NOMO-1 treated with dmso at 0.1 percent for 144 hours (cell line): ENCODE measurements at regions not wholly inside any gene's neighbourhood (a gene's known extent, or its start where the extent isn't known, plus 50 kb on each side); places are given as distances from the start of the nearest gene placed in this dataset.
"Not testable (repeated sequence)": the region's sequence is repeated elsewhere in the genome, so short reads cannot be mapped to it uniquely, and the experiment has no call there.

ENCODE experiments used
- DNase-seq: peaks from one replicate; lab custom pipeline; 2025; ENCODE audit not compliant: unreplicated experiment; lab: John Stamatoyannopoulos, UW

DNA sequence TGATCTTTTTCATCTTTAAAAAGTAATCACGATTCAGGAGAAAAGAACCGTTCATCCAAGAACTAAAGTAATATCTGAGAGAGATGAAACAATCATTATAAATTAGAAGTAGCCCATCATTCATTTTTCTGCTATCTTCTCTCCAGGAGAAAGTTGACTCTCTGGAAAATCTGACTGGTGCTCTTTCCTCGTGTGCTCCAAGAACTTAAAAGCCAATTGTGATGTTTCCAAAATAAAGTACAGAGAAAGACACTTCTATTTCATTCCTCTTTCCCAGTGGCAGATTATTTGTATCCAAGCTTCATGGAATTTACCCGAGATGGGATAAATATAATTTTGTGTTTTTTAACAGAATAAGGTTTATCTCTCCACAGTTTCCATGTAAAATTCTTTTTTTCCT, 212.5 kb upstream of the NOCT start:
- no peak for DNase-seq

DNA sequence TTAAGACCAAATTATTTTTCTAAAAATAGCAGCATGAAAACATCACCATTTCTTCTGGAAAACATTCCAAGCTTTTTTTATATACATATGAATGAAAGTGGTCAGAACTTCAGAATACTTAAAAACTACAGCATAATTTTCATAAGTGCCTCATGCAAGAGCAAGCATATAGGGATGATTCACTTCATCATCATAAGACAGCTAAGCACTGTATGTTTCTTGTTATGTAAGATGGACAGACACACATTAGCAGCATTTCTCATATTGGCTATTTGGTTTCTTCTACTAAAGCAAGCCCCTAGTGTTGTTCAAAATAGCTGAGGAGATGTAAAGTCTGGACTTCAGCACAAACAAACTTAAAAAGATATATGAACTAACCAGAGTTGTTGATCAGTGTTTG, 213.1 kb upstream of the NOCT start:
- DNase-seq = no peak

DNA sequence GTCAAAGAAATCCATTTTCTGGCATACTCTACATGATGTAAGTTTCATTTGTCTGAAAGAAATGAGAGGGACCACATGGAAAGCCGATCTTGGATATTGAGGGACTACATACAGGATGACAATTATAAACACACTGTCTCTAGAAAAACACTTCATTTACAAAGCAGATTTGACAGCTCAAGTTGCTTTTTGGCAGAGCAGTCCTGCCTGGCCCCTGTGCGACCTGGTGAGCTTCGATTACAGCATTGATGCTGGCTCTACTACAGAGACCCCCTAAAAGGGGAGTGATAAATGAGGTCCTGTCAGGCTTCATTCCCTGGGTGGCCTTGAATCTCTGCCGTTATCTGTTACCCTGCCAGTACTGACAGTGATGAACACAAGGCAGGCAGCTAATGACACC, 215.2 kb upstream of the NOCT start:
- DNase-seq = no peak

DNA sequence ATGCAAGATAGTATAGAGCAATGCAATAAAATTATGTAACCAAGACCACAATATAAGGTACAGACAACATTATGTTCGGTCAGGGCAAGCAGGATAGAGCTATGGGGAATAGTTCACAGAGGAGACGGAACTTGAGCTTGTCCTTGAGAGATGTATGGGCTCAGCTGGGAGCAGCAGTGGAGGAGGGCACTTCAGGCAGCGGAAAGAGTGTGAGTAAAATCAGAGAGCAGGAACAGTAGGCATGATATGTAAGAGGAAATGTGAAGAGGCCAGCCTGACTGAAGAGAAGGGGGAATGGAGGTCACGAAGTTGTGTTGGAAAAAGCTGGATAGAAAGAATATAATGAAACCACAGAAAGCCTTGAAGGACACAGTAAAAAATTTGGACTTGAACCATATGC, 217.2 kb upstream of the NOCT start:
- no peak for DNase-seq

DNA sequence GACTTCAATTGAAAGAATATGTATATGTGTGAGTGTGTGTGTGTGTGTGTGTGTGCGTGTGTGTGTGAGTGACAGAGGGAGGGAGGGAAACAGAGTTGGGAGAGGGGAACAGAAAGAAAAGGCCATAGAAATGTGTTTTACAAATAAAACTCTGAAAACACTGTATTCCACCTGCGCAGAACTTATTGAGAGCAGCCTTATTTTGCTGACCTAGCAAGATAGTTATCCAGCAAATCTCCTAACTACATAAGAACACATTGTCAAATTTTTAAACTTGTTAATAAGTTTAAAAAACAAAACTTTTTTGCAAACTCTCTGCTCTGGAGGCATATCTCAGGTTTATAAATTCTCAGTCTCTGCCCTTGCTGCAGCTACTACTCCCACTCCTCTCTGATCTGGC, 217.9 kb upstream of the NOCT start:
- no peak for DNase-seq

DNA sequence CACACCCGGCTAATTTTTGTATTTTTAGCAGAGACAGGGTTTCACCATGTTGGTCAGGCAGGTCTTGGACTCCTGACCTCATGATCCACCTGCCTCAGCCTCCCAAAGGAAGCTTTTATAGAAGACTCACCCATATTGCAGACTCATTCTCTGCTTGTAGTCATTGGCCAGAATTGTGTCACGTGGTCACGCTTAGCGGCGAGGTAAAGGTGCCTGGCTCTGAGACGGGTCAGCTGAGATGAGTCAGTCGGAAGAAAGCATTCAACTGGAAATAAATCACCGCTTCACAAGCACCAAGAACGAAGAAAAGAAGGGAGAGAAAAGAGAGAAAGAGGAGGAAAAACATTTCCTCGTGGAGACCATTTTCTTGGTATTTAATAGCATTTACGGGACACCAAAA, 218.8 kb upstream of the NOCT start:
- no peak for DNase-seq

DNA sequence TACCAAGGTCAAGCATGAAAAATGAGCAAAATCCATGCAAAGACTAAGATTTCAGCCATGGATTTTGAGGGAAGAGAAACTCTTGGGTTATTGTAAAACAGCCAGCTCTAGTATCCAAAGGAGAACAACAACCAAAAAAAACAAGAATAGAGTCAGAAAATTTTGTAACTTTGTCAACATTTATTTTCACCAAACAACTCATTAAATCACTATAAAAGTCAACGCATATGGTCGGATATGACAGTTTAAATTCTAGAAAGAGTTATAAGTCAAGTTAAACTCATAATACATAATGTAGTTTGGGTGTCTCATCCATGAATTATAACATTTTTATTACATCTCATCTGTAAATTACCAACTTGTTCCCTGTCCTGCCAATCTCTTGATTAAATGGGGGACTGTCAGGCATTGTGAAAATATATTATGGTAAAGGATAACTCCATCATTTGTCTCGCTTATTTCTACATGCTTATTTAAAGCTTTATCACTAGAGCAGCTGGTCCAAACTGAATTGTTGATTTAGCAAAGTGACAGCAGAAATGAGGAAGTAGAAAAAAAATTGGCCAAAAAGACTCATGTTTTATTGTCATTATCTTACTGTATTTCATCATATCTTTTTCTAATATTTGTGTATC, 224.8 kb upstream of the NOCT start:
- DNase-seq = no peak

DNA sequence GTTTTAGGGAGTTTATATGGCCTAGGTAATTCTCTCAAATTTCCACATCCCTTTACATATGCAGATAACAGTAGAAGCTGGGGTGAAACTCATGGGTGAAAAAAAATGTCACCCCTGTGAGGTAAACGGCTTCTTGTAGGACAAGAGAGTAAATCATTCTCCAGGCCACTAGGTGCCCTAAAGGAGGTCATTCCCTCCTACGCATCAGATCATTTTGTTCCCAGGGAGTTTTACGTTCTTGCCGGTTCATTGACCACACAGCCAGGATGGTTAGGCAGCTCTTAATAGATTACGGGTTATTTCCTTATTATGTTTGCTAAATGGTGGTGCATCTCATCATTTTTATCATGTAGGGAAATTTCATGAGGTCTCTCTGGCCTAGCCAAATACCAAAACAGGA, 225.8 kb upstream of the NOCT start:
- no peak for DNase-seq

DNA sequence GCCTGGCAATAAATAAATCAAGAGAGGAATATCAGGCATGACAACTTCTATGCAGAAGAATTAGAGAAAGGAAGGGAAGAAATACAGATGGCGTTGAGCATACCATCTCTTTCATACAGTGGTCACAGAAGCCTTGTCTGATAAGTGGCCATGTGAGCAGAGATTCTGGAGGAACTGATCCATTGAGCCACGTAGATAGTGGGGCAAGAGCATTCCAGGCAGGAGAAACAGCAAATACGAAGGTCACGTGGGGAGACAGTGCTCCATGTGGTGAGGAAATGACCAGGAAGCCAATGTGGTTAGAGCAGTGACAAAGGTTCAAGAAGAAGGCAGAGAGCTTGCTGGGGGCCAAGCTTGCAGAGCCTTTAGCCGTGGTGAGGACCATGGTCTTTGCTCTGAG, 226.7 kb upstream of the NOCT start:
- DNase-seq = no peak

DNA sequence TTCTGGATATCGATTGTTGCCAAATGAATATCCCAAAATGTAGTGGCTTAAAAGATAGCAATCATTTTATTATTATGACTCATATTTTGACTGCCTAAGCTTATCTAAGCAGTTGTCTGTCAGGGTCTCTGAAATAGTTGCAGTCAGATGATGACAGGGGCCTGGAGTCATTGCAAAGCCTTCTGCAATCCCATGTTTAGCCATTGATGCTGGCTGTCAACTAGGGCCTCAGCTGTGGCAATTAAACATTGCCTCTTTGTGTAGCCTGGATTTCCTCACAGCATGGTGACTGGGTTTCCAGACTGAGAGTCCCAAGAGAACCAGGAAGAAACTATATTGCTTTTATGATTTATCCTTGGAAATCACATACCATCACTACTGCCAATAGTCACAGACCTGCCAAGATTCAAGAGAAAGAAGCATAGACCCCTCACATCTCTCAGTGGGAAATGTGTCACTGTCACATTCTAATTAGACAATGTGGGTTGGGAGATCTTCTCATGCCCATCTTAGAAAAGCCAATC, 227.3 kb upstream of the NOCT start:
- no peak for DNase-seq

DNA sequence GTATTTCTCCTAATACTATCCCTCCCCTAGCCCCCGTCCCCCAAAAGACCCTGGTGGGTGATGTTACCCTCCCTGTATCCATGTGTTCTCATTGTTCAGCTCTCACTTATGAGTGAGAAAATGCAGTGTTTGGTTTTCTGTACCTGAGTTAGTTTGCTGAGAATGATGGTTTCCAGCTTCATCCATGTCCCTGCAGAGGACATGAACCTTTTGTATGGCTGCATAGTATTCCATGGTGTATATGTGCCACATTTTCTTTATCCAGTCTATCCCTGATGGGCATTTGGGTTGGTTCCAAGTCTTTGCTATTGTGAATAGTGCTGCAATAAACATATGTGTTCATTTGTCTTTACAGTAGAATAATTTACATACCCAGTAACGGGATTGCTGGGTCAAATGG, 235.8 kb upstream of the NOCT start:
- not testable (repeated sequence) for DNase-seq

DNA sequence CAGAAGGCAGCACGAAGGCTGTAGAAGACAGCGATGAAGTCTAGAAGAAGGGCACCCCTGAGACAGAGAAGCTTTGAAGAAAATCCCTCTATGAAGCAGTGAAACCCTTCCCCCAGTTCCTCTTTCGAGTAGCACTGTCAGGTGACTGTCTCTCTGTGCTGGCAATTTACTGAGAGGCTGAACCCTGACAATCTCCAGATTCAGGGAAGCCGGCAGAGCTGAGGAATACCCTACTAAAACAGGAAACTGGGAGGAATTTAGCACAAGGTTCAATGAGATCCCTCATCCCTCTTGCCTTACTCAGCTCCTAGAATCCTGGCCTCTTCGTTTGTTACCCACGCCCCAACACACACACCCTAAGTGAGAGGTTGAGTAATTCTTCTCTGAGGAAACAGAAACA, 239.7 kb upstream of the NOCT start:
- peak; percentile 47 for DNase-seq

DNA sequence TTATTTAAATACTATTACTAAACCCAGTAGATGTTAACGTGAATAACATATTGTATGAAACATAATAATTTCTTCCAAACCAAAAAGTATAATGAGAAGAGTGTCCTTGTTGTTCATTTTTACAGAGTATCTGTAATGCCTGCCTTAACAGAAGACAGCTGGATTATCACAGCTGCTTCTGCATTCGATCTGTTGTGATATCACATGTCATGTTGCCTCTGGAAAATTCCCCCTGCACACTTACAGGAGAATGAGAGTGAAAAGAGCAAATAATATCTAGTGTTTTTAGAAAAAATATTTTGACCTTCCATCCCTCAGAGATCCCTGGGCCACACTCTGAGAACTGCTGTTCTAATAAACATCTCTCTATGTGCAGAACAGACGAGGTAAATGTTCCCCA, 240.1 kb upstream of the NOCT start:
- no peak for DNase-seq

DNA sequence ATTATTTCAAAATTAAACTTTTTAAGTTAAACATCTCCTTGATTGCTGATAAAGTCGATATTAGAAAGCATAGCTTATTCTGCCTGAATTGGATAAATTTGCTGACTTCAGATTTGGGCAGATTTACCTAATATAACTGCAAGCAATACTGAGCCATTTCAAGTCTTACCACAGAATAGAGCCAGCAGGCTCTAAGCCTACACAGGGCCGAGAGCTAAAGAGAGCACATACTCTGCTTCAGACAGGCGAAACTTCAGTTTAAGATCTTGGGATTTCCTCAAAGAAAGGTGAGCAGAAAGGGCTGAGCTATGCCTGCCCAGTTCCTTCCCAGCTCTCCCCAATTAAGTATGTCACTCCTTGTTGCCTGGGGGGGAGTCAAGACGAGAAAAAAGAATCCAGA, 240.6 kb upstream of the NOCT start:
- DNase-seq = no peak

DNA sequence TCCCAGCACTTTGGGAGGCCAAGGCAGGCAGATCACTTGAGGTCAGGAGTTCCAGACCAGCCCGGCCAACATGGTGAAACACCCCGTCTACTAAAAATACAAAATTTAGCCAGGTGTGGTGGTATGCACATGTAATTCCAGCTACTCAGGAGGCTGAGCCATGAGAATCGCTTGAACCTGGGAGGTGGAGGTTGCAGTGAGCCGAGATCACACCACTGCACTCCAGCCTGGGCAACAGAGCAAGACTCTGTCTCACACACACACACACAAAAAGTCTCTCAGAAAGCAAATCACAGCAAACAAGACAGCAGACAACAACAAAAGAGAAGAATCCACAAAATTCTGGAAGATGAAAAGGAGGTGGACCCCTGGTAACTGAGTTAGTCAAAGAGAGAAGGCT, 241.5 kb upstream of the NOCT start:
- DNase-seq = not testable (repeated sequence)

DNA sequence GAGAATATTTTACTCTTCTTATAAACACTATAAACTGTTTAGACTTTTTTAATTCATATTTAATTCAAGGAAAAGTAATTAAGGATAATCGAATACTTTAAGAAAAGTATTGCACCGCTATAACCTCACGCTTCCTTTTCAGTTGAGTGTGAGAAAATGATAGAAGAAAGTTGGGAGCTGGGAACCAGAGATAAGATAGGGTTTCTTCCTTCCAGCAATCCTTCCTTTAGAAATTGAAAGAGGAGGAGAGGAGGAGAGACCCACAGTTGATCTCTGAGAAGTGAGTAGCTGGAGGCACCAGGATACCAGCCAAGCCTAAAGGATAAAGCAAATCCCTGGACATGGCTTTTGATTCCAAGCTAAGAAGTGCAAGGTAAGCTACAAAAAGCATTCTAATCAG, 242.3 kb upstream of the NOCT start:
- DNase-seq = no peak

DNA sequence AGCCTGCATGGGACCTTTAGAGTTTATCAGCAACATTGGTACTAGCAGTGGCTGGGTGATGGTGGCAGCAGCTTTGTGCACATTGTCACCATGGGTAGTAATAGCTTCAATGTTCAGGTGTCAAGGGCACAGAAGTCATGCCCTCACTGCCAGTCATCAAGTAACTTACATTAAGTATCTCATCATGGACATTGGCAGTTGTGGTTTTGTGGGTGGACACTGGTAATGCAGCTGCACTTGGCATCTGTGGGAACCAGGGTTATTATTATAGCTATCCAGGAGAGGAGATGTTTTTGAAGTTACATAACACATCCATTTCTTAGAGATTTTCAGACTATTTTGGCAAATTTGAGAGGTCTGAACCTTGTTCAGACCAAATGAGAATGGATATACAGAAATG, 243.2 kb upstream of the NOCT start:
- no peak for DNase-seq

DNA sequence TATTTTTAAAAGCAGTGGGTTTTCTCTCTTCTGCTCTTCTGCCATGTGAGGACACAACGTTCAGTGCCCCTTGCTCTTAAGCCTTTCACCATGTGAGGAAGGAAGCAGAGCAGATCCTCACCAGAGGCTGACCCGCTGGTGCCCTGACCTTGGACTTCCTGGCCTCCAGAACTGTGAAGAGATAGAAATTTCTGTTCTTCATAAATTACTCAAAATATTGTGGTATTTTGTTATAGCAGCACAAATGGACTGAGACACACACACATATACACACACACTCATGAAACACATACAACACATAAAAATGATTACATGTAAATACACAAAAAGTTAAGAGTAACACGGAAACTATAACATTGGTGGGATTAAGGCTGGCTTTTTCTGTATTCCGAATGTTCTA, 244.8 kb upstream of the NOCT start:
- no peak for DNase-seq

DNA sequence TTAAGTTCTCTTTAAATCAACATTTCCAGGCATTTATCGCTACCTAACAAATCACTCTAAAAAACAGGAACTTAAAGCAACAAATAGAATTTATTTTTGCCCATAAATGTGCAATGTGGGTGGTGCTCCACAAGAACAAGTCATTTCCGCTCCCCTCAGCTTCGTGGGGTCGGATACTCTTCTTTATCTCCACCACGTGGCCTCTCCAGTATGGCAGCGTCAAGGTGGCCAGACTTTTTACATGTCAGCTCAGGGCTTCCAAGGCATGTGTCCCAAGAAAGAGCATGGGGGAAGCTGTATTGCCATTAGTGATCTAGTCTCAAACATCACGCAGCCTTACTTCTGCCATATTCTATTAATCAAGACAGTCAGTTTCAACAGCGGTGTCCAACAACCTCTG, 249.2 kb upstream of the NOCT start:
- DNase-seq = no peak

DNA sequence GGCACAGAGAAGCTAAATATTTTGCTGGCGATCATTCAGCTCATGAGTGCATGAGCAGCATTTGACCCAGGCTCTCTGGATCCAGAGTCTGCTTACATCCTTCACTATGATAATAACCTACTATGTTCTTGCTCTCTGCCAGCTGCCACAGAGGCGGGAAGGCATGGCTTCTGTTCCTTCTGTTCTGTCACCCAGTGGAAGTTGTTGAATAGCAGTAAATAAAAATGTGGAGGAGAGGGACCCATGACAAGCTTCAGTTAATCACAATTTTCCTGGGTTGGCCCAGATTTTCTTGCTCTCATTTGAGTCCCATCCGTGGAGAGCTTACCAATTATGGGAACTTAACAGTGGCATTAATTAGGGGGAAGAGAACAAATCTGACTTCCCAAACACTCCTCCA, 250.1 kb upstream of the NOCT start:
- no peak for DNase-seq

DNA sequence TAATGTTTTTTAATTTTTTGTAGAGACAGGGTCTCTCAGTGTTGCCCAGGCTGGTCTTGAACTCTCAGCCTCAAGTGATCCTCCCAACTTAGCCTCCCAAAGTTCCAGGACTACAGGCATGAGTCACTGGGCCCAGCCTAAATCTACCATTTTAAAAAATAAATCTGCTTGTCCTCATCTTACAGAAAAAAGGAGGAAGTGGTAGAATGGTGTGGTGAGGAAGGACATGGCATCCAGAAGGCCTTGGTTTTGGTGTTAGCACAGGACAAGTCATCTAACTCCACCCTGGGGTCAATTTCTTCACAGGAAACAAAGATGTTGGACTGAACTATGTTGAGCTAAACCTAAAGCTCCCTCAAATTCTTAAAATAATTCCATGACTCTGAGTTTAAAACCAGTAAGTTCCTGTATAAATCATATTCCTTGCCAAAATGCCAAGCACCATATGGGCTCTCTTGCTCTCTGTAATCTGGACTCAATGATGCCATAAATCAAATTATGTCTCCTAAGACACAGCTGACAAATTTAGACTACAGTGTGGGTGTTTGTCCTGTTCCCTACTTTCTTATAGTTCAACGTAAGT, 253.9 kb upstream of the NOCT start:
- DNase-seq = peak; percentile 11

DNA sequence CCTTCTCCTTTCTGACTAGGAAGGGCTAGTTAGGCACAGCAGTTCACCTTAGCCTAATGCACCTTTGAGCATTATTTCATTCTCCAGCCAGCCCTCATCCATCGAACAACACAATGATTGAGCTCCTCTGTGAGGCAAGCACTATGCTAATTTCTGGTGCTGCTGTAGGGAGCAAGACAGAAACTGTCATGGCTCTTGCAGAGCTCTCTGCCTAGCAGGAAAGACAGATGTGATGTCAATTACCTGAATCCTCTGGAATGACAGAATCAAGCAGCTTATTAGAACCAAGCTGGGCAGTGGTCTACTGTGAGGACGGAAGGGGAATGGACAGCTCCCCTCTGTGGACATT, 256.1 kb upstream of the NOCT start:
- no peak for DNase-seq

DNA sequence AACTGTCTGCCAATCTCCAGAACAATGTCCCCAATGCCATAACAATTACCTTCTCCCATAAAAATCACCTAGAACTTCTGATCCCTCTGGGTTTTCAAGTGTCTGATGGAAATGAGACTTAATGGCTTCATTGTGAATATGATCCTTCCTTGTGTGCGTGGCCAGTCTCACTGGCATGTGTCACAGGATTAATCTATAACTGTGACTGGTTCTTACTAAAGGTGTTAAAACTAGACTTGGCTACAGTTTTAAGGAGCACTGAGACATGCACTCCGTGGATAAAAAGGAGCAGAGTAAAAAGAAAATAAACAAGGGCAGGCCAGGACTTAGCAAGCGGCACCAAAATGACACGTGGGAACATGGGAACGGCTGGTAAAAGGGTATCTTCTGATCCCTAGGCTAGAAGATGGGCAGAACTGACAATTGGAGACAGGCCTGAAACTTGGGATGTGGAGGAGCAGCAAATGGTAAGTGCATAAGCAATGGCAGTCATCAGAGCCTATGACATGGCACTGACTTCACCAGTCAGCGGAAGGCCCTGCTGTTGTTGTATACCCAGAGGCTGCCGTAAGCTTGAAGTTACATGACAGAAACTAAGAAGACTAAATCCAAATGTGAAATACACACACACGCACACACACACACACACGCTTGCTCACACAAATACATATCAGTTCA, 256.6 kb upstream of the NOCT start:
- no peak for DNase-seq
